GM18861 (cell line): ENCODE measurements at regions not wholly inside any gene's neighbourhood (a gene's known extent, or its start where the extent isn't known, plus 50 kb on each side); places are given as distances from the start of the nearest gene placed in this dataset.

ENCODE experiments used
- ATAC-seq: cut with Tn5 transposase; IDR thresholded peaks from one replicate; pipeline ENCODE4 v1.9.1; 2021; ENCODE audit not compliant: unreplicated experiment

- ATAC-seq, result no peak
Observed at GRCh38 chr3:110181226-110181625, 843.9 kb upstream of the DPPA4 start.

GRCh38 chr3:110184536-110184935 lies 847.2 kb upstream of the DPPA4 start:
- no peak for ATAC-seq

GRCh38 chr3:110193074-110193473 lies 855.7 kb upstream of the DPPA4 start:
- no peak for ATAC-seq

- no peak for ATAC-seq
Observed at GRCh38 chr3:110198717-110199587, 861.6 kb upstream of the DPPA4 start.

GRCh38 chr3:110199588-110199943 lies 862.2 kb upstream of the DPPA4 start:
- ATAC-seq, result no peak

GRCh38 chr3:110210086-110210660 lies 861.4 kb upstream of the NECTIN3 start:
- ATAC-seq, result no peak

- ATAC-seq, result no peak
Observed at GRCh38 chr3:110226645-110227044, 845.0 kb upstream of the NECTIN3 start.

GRCh38 chr3:110227991-110228390 lies 843.6 kb upstream of the NECTIN3 start:
- ATAC-seq, result no peak

- ATAC-seq, result no peak
Observed at GRCh38 chr3:110234831-110235230, 836.8 kb upstream of the NECTIN3 start.

- no peak for ATAC-seq
Observed at GRCh38 chr3:110236976-110237610, 834.5 kb upstream of the NECTIN3 start.

GRCh38 chr3:110243081-110243480 lies 828.5 kb upstream of the NECTIN3 start:
- no peak for ATAC-seq

GRCh38 chr3:110246796-110247376 lies 824.7 kb upstream of the NECTIN3 start:
- ATAC-seq, result no peak

GRCh38 chr3:110248666-110249065 lies 823.0 kb upstream of the NECTIN3 start:
- no peak for ATAC-seq

- no peak for ATAC-seq
Observed at GRCh38 chr3:110253794-110254193, 817.8 kb upstream of the NECTIN3 start.

- ATAC-seq, result no peak
Observed at GRCh38 chr3:110254591-110254990, 817.0 kb upstream of the NECTIN3 start.

- ATAC-seq, result no peak
Observed at GRCh38 chr3:110261141-110261540, 810.5 kb upstream of the NECTIN3 start.

GRCh38 chr3:110262896-110263295 lies 808.7 kb upstream of the NECTIN3 start:
- ATAC-seq, result no peak

- no peak for ATAC-seq
Observed at GRCh38 chr3:110265302-110265701, 806.3 kb upstream of the NECTIN3 start.

- ATAC-seq, result no peak
Observed at GRCh38 chr3:110267304-110267845, 804.2 kb upstream of the NECTIN3 start.

- no peak for ATAC-seq
Observed at GRCh38 chr3:110272525-110272924, 799.1 kb upstream of the NECTIN3 start.

GRCh38 chr3:110291886-110292501 lies 779.6 kb upstream of the NECTIN3 start:
- ATAC-seq, result no peak
